HG03558 (cell line): ENCODE measurements at regions not wholly inside any gene's neighbourhood (a gene's known extent, or its start where the extent isn't known, plus 50 kb on each side); places are given as distances from the start of the nearest gene placed in this dataset.
A peak's percentile ranks its signal among the peaks of the same experiment; 100 is the strongest.
"Not testable (repeated sequence)": the region's sequence is repeated elsewhere in the genome, so short reads cannot be mapped to it uniquely, and the experiment has no call there.

ENCODE experiments used
- ATAC-seq: cut with Tn5 transposase; IDR thresholded peaks from one replicate; pipeline ENCODE4 v1.9.1; 2021; ENCODE audit warnings: moderate number of reproducible peaks; ENCODE audit not compliant: unreplicated experiment; ENCODE audit errors: extremely low read depth

DNA sequence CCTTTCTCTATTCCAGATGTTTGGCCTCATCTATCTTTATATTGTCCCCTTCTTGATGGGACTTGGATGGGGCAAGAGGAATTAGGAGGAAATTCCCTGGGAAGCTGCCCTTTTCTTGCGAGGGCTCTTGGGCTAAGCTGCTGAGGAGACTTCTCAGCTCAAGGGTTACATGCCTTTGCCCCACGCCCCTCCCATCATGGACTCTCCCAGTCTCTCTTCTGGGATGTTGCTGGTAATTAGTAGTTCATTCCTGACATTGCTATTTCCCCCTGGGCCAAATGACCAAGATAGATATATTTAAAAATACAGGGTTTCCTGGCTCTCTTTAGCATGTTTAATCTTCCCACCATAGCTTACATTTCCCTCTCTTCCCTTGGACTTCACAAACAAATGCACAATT, 90.6 kb upstream of the RALGPS2 start:
- ATAC-seq: no peak

- no peak for ATAC-seq
Measured at GRCh38 chr1:178637841-178638240, 87.2 kb upstream of the RALGPS2 start.

GRCh38 chr1:178639326-178639725, 85.7 kb upstream of the RALGPS2 start:
- no peak for ATAC-seq

GRCh38 chr1:178642282-178642681, 82.8 kb upstream of the RALGPS2 start:
- no peak for ATAC-seq

DNA sequence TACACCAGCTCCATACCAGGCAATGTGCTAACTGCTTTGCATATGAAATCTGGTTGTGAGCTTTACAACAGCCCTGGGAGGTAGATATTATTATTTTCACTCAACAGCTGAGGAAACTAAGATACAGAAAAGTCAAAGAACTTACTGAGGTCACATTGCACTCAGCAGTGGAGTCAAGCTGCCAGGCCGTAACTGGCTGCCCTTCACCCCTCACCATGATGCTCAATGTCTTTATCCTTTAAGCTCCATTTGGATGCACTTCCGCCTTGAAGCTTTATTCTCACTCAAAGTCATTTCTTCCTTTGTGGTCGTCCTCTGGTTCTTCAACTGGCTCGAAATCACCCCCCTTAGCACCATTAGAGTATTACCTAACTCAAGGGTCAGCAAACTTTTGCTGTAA, 81.7 kb upstream of the RALGPS2 start:
- no peak for ATAC-seq

GRCh38 chr1:178643831-178644230, 81.2 kb upstream of the RALGPS2 start:
- no peak for ATAC-seq

GRCh38 chr1:178644308-178645120, 80.5 kb upstream of the RALGPS2 start:
- no peak for ATAC-seq

- no peak for ATAC-seq
Measured at GRCh38 chr1:178645157-178645807, 79.8 kb upstream of the RALGPS2 start.

DNA sequence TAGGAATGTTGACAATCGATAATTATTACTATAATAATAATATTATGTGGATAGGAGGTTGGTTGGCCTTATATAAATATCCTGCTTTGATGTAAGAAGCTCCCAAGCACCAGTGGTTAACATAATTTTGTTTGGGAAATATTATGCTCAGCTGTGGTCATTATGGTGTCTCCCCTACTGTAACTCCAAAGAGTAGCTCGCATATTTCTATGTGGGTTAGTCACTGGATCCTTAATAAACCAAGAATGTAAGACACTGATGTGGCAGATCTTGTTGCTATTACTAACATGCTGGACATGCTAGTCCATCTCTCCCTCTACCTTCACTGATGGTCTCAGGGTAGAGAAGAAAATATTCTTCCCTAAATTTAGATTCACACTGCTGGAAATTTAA, 79.2 kb upstream of the RALGPS2 start:
- no peak for ATAC-seq

DNA sequence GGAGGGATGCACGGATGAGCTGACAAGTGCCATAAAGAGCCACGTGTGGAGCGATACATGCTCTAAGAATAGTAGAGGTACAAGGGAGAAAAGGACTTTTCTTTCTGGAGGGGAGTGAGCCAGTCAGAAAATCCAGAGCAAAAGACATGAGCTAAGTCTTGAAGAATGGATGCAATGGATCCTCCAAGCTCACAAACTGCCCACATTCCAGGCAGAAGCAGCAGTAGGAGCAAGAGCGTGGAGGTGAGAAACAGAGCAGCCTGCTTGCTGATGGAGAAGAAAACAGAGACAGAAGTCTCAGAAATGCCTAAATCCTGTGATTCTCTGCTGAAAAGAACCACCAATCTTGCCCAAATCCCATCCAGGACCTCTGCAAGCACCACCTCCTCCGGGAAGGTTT, 78.2 kb upstream of the RALGPS2 start:
- no peak for ATAC-seq

- no peak for ATAC-seq
Measured at GRCh38 chr1:178648151-178648550, 76.9 kb upstream of the RALGPS2 start.

DNA sequence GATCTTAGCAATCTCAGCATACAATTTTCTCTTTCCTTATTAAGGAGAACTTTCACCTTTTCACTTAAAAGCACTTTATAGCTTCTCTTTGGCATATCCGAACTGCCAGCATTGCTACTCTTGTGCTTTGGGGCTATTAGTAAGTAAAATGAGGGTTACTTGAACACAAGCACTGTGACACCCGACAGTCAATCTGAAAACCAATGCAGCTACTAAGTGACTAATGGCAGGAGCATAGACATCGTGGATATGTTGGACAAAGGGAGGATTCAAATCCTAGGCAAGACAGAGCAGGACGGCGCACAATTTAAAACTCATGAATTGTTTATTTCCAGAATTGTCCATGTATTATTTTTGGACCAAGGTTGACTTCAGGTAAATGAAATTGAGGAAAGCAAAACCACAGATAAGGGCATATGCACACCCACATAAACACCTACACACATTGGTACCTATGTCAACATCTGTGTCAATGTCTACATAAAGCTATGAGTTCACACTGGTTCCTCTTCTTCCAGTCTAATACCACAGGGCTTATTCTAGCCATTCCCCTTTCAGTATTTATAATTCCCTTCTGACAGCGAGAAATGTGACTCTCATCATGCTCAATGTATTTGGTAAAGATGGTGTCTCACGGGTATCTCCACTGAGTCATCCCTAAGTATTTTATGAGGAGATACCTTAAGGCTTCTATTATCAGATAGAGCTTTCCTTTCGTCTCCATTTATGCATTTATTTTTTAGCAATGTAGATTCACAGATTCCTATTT, 75.3 kb upstream of the RALGPS2 start:
- ATAC-seq: no peak

DNA sequence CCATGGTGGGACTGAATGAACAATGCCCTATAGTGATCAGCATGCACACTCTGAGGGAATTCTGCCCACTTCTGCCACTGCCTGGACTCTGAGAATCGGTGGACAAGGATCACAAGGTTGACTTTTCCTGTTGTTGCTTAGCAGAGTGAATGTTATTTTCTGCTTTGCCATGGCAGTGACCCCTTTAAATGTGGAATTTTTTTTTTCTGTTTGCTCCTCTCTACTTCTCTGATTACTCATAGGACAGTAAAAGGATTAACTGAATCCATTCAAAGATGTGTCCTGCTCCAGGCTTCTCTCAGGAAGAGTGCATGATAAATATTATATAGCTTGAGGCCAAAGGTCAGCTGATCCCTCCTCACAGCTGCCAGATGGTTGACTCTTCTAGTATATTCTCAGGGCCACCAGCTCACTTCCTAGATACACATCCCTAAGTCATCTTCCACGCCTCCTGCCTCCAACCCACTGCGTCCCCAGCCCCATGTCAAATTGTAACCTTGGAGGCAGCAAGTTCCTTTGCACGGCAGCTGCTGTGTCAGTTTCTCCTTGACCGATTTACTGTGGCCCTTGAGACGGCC, 74.0 kb upstream of the RALGPS2 start:
- ATAC-seq: no peak

- no peak for ATAC-seq
Measured at GRCh38 chr1:178651742-178652141, 73.3 kb upstream of the RALGPS2 start.

GRCh38 chr1:178652506-178653490, 72.2 kb upstream of the RALGPS2 start:
- no peak for ATAC-seq

DNA sequence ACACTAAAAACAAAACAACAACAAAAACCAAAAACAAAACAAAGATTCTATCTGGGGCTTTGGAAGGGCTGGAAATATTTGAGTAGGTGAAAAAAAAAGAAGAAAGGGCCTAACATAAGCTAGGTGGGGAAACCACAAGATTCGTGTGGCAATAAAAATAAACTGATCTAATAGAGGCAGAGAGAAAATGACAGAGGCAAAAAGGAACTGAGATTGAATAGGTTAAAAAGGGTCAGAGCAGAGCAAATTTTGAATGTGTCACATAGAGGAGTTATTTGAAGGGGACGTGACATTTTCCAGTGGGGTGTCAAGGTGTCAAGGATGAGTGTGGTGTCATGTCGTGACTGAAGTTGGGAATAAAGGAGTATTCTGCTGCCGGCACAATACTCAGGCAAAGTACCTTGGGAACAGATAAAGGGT, 65.2 kb upstream of the RALGPS2 start:
- ATAC-seq: peak; percentile 58

DNA sequence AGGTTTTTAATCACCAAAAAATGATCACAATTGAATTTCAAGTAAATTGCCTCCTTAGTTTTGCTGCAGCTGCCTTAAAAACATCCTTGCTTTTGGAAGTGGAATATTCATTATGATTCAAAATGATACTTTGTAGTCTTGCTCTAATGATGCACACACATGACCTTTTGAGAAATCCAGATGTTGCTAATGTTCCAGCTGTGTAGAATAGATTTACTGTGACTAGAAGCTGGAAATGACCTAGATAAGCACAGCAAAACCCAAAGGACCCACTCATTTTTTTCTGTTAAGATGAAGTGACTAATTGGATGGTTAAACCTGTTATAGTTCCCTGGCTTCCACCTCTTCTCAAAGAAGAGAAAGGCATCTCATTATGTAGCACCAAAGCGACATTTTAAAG, 64.6 kb upstream of the RALGPS2 start:
- ATAC-seq: no peak

DNA sequence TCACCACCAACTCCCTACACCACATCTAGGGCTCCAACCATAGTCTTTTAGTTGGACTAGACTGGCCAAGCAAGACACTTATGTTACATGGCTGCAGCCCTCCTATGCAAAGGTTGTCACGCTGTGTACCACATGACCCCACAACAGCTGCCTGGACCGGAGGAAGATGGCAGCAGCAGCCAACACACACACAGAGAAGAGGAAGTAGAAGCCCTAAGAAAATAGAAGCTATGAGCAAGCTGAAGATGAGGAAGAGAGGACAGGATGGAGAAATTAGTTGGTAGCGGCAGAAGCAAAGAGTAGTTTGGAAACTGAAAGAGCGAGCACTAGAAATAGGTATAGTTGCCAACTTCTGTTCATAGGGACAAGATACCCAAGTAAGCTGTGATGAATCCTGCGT, 60.8 kb upstream of the RALGPS2 start:
- peak; percentile 51 for ATAC-seq

DNA sequence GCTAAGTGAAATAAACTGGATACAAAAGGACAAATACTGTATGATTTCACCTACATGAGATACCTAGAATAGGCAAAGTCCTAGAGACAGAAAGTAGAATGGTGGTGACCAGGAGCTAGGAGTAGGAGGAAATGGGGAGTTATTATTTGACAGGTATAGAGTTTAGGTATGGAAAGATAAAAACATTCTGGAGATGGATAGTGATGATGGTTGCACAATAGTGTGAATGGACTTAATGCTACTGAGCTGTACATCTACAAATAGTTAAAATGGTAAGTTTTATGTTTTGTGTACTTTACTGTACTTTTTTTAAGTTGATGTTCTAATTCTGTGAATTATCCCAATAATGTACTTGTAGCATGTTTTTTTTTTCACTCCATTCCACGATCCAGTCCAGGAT, 59.5 kb upstream of the RALGPS2 start:
- ATAC-seq: no peak

DNA sequence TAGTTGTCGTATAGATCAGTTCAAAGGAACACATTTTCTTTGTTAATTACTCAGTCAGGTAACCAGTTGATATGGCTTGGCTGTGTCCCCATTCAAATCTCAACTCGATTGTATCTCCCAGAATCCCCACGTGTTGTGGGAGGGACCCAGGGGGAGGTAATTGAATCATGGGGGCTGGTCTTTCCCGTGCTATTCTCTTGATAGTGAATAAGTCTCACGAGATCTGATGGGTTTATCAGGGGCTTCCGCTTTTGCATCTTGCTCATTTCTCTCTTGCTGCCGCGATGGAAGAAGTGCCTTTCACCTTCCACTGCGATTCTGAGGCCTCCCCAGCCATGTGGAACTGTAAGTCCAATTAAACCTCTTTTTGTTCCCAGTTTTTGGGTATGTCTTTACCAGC, 58.2 kb upstream of the RALGPS2 start:
- ATAC-seq: not testable (repeated sequence)
